ENCODE measurements at regions not wholly inside any gene's neighbourhood (a gene's known extent, or its start where the extent isn't known, plus 50 kb on each side); places are given as distances from the start of the nearest gene placed in this dataset.
A peak's percentile ranks its signal among the peaks of the same experiment; 100 is the strongest.

DNA sequence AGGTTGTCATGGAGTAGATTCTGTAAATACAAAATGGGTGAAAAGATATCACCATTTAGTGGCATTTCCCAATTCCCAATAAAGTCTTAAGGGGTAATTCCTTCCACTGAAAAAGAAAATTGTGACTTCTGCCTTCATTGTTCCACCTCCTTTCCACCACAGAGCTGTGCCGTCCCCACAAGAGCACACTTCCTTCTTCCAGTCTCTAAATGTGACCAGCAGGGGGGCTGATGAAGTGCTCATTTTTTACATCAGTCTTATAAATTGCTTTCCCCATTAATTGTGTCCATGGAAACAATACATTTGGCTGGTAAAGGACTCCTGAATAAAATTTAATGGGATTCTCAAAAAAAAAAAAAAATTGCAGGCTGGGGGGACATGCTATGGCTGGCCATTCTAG lies 260.8 kb upstream of the PSMD7 start:
- TF ChIP-seq, protein P1, sequence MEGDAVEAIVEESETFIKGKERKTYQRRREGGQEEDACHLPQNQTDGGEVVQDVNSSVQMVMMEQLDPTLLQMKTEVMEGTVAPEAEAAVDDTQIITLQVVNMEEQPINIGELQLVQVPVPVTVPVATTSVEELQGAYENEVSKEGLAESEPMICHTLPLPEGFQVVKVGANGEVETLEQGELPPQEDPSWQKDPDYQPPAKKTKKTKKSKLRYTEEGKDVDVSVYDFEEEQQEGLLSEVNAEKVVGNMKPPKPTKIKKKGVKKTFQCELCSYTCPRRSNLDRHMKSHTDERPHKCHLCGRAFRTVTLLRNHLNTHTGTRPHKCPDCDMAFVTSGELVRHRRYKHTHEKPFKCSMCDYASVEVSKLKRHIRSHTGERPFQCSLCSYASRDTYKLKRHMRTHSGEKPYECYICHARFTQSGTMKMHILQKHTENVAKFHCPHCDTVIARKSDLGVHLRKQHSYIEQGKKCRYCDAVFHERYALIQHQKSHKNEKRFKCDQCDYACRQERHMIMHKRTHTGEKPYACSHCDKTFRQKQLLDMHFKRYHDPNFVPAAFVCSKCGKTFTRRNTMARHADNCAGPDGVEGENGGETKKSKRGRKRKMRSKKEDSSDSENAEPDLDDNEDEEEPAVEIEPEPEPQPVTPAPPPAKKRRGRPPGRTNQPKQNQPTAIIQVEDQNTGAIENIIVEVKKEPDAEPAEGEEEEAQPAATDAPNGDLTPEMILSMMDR (IDR thresholded peaks at IDR 0.05; ENCODE audit: unreplicated experiment in 3 of 3): peak; percentile 33 to 45 (median 40)
- H3K27ac Mint-ChIP-seq: peak overlapping the region in 1 of 3 experiments; percentile 9
- H3K9me3 Mint-ChIP-seq: no peaks in the 10 kb centered on the region
- H3K4me1 Mint-ChIP-seq: peaks cover 35% of the 10 kb centered on the region
- no peaks in the 10 kb centered on the region for H3K36me3 Mint-ChIP-seq (ENCODE audit: low read depth)
- H3K27me3 Mint-ChIP-seq (ENCODE audit: low read depth): peaks cover 8% of the 10 kb centered on the region
- no peak overlapping the region for H3K4me3 Mint-ChIP-seq

DNA sequence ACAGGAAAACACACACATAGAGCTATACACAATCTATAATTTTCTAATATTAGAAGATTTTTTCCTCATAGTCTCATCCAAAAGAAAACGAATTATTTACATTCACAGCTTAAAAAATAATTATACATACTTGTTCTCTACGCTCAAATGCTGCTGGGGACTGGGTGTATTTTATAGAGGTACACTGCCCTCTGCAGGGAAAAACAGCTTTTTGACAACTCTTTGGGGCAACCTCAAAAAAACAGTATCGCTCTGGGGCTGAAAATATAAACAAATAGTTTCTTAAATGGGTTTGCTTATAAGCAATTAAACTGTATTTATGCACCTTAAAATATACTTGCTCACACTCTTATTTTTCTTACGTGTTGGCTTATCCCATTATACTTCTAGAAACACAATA lies 261.8 kb upstream of the PSMD7 start:
- no peaks in the 10 kb centered on the region for H3K36me3 Mint-ChIP-seq (ENCODE audit: low read depth)
- TF ChIP-seq, protein P1 (IDR thresholded peaks at IDR 0.05; ENCODE audit: unreplicated experiment in 3 of 3): peak; percentile 45 to 66 (median 49)
- H3K9me3 Mint-ChIP-seq: no peaks in the 10 kb centered on the region
- peak overlapping the region; percentile 5 to 66 (median 46) for H3K27ac Mint-ChIP-seq
- peak overlapping the region in 1 of 3 experiments; percentile 6 for H3K4me3 Mint-ChIP-seq
- H3K27me3 Mint-ChIP-seq (ENCODE audit: low read depth): peaks cover 3% of the 10 kb centered on the region
- peaks cover 41% of the 10 kb centered on the region for H3K4me1 Mint-ChIP-seq

DNA sequence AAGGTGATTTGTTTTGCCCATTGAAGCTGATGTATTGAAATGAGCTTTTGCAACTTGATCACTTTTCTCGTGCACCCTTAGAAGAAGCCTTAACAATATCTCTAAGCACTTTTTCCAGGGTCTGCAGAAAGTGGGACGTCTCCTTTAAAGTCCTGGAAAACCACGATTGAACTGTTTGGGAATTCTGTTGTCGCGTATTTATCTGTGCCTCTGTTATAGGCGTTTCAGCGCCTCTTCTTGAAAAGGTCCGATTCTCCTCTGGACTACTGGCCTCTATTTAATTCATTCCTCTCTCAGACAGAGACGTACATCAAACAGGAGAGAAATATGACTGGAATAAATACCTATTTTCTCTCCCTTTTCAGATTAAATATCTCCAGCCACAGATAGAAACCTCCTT lies 262.4 kb upstream of the PSMD7 start:
- H3K4me3 Mint-ChIP-seq: peak overlapping the region in 1 of 3 experiments; percentile 57
- peaks cover 3% of the 10 kb centered on the region for H3K27me3 Mint-ChIP-seq (ENCODE audit: low read depth)
- no peaks in the 10 kb centered on the region for H3K9me3 Mint-ChIP-seq
- TF ChIP-seq, protein P1 (IDR thresholded peaks at IDR 0.05; ENCODE audit: unreplicated experiment in 3 of 3): no peak
- peaks cover 47% of the 10 kb centered on the region for H3K4me1 Mint-ChIP-seq
- peak overlapping the region; percentile 5 to 66 (median 46) for H3K27ac Mint-ChIP-seq
- H3K36me3 Mint-ChIP-seq (ENCODE audit: low read depth): no peaks in the 10 kb centered on the region

DNA sequence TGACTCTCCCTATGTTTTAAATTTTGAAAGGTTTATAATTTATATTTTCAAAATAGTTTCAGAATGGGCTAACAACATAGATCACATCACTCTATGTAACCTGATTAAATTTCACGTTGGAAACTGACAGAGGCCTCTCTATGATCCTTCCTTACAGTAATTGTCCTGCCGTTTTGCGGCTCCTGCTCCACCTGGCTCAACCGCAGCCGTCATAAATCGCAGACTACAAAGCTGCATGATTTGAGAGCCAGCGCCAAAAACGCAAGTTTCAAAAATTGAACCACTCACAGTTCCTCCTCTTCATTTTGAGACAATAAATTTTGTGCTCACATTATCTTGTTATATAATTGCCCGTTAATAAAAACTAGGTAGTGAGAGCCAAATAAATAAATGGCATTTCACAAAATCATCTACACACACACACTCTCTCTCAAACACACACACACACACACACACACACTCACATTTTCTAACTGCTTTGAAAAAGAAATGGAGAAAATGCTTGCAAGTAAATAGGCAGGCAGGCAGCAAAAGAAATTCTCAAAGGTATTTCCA lies 263.1 kb upstream of the PSMD7 start:
- TF ChIP-seq, protein P1 (IDR thresholded peaks at IDR 0.05; ENCODE audit: unreplicated experiment in 3 of 3): no peak
- Mint-ChIP-seq H3K4me3 (peak overlapping the region in 2 of 3 experiments; percentile 10 to 35), H3K36me3 (ENCODE audit: low read depth) (no peaks in the 10 kb centered on the region), H3K27me3 (ENCODE audit: low read depth) (peaks cover 3% of the 10 kb centered on the region), H3K27ac (peak overlapping the region; percentile 45 to 66 (median 49)), H3K9me3 (no peaks in the 10 kb centered on the region), H3K4me1 (peaks cover 54% of the 10 kb centered on the region)

DNA sequence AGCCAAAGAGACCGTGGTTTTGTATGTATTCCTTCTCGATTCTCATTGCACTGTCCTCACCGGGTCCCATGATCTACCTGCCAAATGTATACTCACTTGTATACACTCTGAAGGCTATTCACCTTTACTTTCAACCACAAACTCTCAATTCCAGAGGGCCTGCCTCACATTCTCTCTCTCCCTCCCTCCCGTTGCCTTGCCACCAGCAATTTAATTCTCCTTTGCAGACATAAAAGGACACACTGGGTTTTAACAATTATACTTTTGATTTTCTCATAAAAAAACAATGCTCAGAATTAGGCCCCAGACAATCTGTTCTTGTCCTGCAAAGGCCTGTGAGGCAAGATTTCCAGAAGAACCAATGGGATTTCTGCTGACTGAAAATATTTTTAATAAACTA lies 265.1 kb upstream of the PSMD7 start:
- H3K36me3 Mint-ChIP-seq (ENCODE audit: low read depth): no peaks in the 10 kb centered on the region
- H3K27me3 Mint-ChIP-seq (ENCODE audit: low read depth): peaks cover 3% of the 10 kb centered on the region
- TF ChIP-seq, protein P1 (IDR thresholded peaks at IDR 0.05; ENCODE audit: unreplicated experiment in 3 of 3): no peak
- peaks cover 61% of the 10 kb centered on the region for H3K4me1 Mint-ChIP-seq
- no peaks in the 10 kb centered on the region for H3K9me3 Mint-ChIP-seq
- peak overlapping the region; percentile 53 to 91 (median 87) for H3K27ac Mint-ChIP-seq
- no peak overlapping the region for H3K4me3 Mint-ChIP-seq

All from nephron (organoid).